ENCODE measurements at regions not wholly inside any gene's neighbourhood (a gene's known extent, or its start where the extent isn't known, plus 50 kb on each side); places are given as distances from the start of the nearest gene placed in this dataset.

GRCh38 chr7:25926451-25926850, 225.5 kb upstream of the NFE2L3 start:
- Mint-ChIP-seq H3K4me1 (no peaks in the 10 kb centered on the region), H3K4me3 (no peak overlapping the region), H3K9me3 (ENCODE audit: insufficient read depth) (no peaks in the 10 kb centered on the region), H3K27me3 (peaks cover 47% of the 10 kb centered on the region), H3K27ac (no peak overlapping the region)
- no peak for DNase-seq
- Histone ChIP-seq H3K9me3 (ENCODE audit: control extremely low read depth in 1 of 3, control insufficient read depth in 2 of 3, insufficient read depth in 1 of 3, low read length in 2 of 3) (no peaks in the 10 kb centered on the region), H3K36me3 (replicated peaks in 1 of 2; ENCODE audit: control extremely low read depth in 1 of 2, control insufficient read depth in 1 of 2, extremely low read depth in 1 of 2, insufficient read depth in 2 of 2, low read length in 1 of 2) (no peaks in the 10 kb centered on the region), H3K27me3 (replicated peaks in 1 of 4; ENCODE audit: control extremely low read depth in 1 of 4, control insufficient read depth in 3 of 4, insufficient read depth in 4 of 4, low read length in 3 of 4) (peaks cover 0 to 35% (median 19%) of the 10 kb centered on the region in 4 experiments), H3K27ac (ENCODE audit: low read length in 2 of 2) (no peak overlapping the region), H2AFZ (ENCODE audit: insufficient read depth, low read depth, low read length, poor library complexity, severe bottlenecking) (no peak overlapping the region), H3K9ac (ENCODE audit: low read length) (no peak overlapping the region), H3K4me2 (replicated peaks; ENCODE audit: low read depth, low read length, poor library complexity, severe bottlenecking) (no peak overlapping the region), H3K4me1 (ENCODE audit: control insufficient read depth in 2 of 2, insufficient read depth in 2 of 2, low read length in 2 of 2) (no peaks in the 10 kb centered on the region), H4K20me1 (ENCODE audit: control insufficient read depth, insufficient read depth, low read length, poor library complexity, severe bottlenecking) (no peaks in the 10 kb centered on the region), H3K4me3 (ENCODE audit: control extremely low read depth in 1 of 5, extremely low read depth in 1 of 5, insufficient read depth in 1 of 5, low read depth in 2 of 5, low read length in 4 of 5) (no peak overlapping the region), H3K79me2 (ENCODE audit: control insufficient read depth, insufficient read depth, low read length) (no peaks in the 10 kb centered on the region)
- TF ChIP-seq EZH2 (IDR thresholded peaks at IDR 0.05; ENCODE audit: borderline replicate concordance, insufficient read depth, low read depth, low read length, poor library complexity, severe bottlenecking): no peak
- TF ChIP-seq CTCF (IDR thresholded peaks at IDR 0.05): no peak
- ATAC-seq (ENCODE audit: low read depth): no peak
- intact Hi-C loops (cut with micrococcal nuclease): no loop called here
- POLR2A ChIA-PET: no interaction called here
- CTCF ChIA-PET: no interaction called here
- no CpG with 5 or more reads among the region's 2 CpGs for WGBS (ENCODE audit: insufficient coverage)

GRCh38 chr7:25926891-25927625, 224.9 kb upstream of the NFE2L3 start:
- Histone ChIP-seq H3K27ac (ENCODE audit: low read length in 2 of 2) (no peak overlapping the region), H3K36me3 (replicated peaks in 1 of 2; ENCODE audit: control extremely low read depth in 1 of 2, control insufficient read depth in 1 of 2, extremely low read depth in 1 of 2, insufficient read depth in 2 of 2, low read length in 1 of 2) (no peaks in the 10 kb centered on the region), H2AFZ (ENCODE audit: insufficient read depth, low read depth, low read length, poor library complexity, severe bottlenecking) (no peak overlapping the region), H4K20me1 (ENCODE audit: control insufficient read depth, insufficient read depth, low read length, poor library complexity, severe bottlenecking) (no peaks in the 10 kb centered on the region), H3K79me2 (ENCODE audit: control insufficient read depth, insufficient read depth, low read length) (no peaks in the 10 kb centered on the region), H3K9ac (ENCODE audit: low read length) (no peak overlapping the region), H3K4me2 (replicated peaks; ENCODE audit: low read depth, low read length, poor library complexity, severe bottlenecking) (no peak overlapping the region), H3K27me3 (replicated peaks in 1 of 4; ENCODE audit: control extremely low read depth in 1 of 4, control insufficient read depth in 3 of 4, insufficient read depth in 4 of 4, low read length in 3 of 4) (peaks cover 0 to 36% (median 20%) of the 10 kb centered on the region in 4 experiments), H3K4me1 (ENCODE audit: control insufficient read depth in 2 of 2, insufficient read depth in 2 of 2, low read length in 2 of 2) (no peaks in the 10 kb centered on the region), H3K9me3 (ENCODE audit: control extremely low read depth in 1 of 3, control insufficient read depth in 2 of 3, insufficient read depth in 1 of 3, low read length in 2 of 3) (no peaks in the 10 kb centered on the region), H3K4me3 (ENCODE audit: control extremely low read depth in 1 of 5, extremely low read depth in 1 of 5, insufficient read depth in 1 of 5, low read depth in 2 of 5, low read length in 4 of 5) (no peak overlapping the region)
- ChIA-PET CTCF (interaction anchor here (0.7 kb wide), 1 partner anchor 449 kb away, joined by 3 read pairs; no protein-coding TSS in a partner anchor), POLR2A (no interaction called here)
- no peaks in the 10 kb centered on the region for H3K9me3 Mint-ChIP-seq (ENCODE audit: insufficient read depth)
- no peak overlapping the region for H3K27ac Mint-ChIP-seq
- 83% methylated on average over 4 of the region's 7 CpGs for WGBS (ENCODE audit: insufficient coverage)
- no peak overlapping the region for H3K4me3 Mint-ChIP-seq
- no peaks in the 10 kb centered on the region for H3K4me1 Mint-ChIP-seq
- no peak for TF ChIP-seq EZH2 (IDR thresholded peaks at IDR 0.05; ENCODE audit: borderline replicate concordance, insufficient read depth, low read depth, low read length, poor library complexity, severe bottlenecking)
- no peak for TF ChIP-seq CTCF (IDR thresholded peaks at IDR 0.05)
- ATAC-seq (ENCODE audit: low read depth): no peak
- DNase-seq: no peak
- intact Hi-C loops (cut with micrococcal nuclease): no loop called here
- peaks cover 45% of the 10 kb centered on the region for H3K27me3 Mint-ChIP-seq
